Central memory CD4-positive, alpha-beta T cell (primary cell): ENCODE measurements at regions not wholly inside any gene's neighbourhood (a gene's known extent, or its start where the extent isn't known, plus 50 kb on each side); places are given as distances from the start of the nearest gene placed in this dataset.

Source experiments
- DNase-seq: peaks from one replicate; pipeline ENCODE4 v3.0.0; 2022

DNA sequence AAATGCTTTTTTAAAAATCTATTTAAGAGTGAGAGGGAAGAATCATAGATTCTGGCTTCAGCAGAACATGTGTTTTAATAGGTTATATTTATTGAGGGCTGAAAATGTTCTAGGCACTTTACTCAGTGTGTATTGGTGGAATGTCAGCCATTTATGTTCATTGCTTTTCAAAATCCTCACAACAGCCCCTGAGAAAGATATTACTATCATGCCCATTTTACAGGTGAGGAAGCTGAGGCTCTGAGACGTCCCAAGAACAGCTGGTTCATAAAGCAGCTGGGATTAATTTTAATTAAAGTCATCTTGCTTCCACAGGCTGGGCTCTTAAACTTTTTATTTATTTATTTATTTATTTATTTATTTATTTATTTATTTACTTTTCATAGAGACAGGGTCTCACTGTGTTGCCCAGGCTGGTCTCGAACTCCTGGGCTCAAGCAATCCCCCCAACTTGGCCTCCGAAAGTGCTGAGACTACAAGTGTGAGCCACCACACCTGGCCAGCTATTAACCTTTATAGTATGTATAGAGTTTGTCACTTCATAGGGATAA is 364.6 kb downstream of the SHQ1 start:
- DNase-seq: no peak

DNA sequence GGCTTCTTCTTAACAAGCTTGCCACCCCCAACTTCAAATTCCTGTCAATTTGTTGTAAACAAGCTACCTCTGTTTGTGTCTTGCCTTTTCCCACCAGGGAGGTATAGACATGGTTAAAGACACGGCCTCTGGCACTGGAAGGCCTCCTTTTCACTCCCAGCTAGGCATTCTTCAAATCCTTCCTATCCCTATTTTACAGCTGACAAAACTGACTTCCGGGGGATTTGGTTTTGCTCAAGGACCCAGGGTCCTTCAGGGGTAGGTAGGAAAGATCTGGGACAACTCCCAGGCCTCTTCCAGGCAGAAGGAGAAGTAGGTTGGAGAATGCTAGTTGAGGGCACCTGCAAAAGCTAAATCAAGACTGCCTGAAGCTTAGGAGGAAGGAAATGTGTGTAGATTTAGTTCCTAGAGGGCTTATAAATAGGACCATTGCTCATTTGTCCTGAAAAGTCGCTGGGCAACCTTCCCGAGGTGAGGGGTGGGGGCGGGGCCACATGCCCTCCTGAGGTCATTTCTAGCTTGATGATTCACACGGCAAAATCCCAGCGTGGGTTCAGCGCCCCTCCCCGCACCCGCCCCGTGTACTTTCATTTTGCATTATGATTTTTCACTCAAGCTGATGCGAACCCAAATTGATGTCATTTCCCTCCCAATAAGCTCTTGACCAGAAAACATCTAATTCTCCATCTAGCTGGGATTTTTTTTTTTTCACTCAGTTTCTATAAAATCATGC is 365.5 kb downstream of the SHQ1 start:
- no peak for DNase-seq

DNA sequence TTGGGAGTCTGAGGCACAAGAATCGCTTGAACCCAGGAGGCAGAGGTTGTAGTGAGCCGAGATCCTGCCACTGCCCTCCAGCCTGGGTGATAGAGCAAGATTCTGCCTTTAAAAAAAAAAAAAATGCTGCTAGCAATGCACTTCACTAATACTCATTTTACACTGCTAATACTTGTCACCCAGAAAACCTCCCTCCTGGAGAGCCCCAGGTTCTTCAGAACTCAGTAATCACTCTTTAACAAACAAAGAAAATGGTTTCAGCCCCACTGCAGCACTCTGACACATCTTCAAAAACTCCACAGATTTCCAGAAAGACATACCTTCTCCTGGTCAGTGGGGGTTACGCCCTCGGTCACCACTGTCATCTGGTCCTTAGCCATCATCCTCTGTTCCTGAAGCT is 366.7 kb downstream of the SHQ1 start:
- DNase-seq: no peak

DNA sequence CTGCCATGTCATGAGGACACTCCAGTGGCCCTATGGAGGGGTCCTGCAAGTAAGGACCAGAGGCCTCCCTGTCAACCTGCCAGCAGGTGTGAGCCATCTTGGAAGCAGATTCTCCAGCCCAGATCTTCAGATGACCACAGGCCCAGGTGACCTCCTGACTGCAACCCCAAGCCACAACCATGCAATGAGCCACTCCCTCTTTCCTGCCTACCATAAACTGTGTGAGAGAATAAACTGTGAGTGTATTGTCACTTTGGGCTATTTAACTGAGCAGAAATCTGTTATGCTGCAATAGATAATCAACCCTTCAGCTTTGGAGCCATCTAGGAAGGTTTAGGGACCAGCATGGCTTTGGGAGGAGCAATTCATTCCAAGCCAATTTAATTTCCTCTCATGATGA is 367.9 kb downstream of the SHQ1 start:
- no peak for DNase-seq

DNA sequence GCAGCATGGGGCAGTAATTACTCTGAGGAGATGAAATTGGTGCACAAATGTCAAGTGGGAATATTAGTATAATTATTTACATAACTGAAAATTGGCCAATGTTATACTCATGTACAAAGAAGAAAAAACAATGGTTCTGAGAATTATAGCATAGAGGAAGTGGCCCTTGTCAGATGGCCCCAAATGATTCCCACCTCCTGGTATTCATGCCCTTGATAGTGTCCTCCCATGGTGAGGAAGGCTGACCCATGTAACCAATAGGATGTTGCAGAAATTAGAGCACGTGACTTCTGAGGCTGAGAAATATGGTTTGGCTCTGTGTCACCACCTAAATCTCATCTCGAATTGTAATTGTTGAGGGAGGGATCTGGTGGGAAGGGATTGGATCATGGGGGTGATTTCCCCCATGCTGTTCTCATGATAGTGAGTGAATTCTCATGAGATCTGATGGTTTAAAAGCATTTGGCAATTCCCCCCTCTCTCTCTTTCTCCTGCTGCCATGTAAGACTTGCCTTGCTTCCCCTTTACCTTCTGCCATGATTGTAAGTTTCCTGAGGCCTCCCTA is 368.5 kb downstream of the SHQ1 start:
- DNase-seq: no peak

DNA sequence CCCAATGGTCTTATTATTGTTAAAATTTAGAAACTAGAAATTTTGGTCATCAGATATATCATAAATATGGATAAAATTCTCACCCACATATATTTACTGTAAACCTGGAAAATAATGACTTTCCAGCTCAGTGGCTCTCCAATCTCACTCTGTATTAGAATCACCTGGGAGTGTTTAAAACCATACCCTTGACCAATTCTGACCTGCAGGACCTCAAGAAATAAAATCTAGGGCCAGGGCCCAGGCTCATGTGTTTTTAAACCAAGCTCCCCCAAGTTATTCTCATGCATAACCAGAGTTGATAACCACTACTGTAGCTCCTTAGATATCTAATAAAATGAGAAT is 372.1 kb downstream of the SHQ1 start:
- no peak for DNase-seq

DNA sequence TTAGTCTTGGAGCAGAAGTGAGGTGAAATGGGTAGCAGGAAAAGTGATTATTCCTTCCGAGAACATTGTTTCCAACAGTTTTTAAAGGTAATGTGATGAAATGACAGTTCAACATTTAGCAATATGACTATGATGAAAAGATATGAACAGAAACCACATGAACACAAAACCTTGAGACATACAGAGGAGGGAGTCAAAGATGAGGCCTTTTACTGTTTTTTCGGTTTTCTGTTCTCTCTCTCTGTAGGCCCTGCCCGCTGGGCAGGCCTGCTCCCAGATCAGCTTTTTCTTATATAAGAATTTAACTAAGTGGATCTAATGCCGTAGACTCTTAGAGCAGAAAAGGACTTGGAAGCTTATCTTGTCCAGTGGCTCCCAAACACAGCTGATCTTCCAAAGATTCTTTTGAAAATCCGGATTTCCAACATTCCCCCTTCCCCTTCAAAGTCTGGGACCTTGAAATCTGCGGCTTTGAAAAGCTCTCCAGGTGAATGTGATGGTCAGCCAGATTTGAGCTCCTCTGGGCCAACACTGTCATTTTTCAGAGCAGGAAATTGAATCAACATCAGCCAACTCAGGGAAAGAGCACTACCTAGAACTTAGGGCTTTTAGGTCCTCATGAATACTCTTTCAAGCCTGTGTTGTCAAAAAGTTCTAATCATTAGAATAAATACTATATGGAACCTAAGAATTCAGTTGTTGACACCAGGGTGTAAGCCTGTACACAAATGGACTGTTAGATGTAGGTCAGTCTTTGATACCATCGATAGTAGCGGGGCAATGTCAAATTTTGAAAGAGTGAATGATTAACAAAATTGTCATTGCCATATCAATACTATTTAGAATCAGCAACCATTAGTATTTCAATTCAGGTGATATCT is 372.7 kb downstream of the SHQ1 start:
- no peak for DNase-seq

DNA sequence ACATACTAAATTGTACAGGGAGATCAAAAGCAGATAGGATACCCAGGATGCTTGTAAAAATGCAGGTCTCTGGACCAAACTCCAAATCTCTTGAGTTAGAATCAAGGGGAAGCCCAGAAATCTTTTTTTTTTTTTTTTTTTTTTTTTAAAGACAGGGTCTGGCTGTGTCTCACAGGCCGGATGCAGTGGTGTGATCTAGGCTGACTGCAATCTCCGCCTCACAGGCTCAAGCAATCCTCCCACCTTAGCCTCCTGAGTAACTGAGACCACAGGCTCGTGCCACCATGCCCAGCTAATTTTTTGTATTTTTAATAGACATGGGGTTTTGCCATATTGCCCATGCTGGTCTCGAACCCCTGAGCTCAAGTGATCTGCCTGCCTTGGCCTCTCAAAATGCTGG is 373.5 kb downstream of the SHQ1 start:
- DNase-seq: no peak

DNA sequence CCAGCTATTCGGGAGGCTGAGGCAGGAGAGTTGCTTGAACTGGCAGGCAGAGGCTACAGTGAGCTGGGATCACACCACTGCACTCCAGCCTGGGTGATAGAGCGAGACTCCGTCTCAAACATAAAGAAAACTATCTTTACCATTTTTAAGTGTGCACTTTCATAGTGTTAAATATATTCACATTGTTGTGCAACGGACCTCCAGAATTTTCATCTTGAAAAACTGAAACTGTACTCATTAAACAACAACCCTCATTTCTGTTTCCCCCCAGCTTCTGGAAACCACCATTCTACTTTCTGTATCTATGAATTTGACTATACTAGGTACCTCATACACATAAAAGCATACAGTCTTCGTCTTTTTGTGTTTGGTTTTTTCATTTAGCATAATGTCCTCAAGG is 375.1 kb downstream of the SHQ1 start:
- DNase-seq: no peak

DNA sequence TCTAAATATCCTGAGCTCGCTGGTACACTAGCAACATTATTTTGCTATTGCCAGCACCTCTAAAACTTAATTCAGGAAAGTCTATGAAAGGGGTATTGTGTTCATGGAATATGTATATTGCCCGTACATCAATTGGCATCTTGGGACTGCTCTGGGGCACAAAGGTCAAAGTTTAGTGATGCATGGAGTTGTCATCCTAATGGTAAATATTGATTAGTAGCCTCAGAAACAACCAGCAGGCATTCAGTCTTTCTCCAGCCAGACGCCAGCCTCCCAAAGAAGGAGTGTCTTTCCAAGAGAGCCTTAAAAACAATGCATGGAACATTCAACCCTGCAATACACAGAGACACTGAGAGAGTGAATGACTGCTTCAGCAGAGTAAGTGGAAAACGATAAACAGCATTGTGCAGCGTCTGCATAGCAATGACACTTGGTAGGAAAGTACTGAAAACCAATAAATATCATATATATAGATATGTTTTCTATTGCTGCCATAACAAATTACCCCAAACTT is 377.3 kb downstream of the SHQ1 start:
- DNase-seq: no peak

DNA sequence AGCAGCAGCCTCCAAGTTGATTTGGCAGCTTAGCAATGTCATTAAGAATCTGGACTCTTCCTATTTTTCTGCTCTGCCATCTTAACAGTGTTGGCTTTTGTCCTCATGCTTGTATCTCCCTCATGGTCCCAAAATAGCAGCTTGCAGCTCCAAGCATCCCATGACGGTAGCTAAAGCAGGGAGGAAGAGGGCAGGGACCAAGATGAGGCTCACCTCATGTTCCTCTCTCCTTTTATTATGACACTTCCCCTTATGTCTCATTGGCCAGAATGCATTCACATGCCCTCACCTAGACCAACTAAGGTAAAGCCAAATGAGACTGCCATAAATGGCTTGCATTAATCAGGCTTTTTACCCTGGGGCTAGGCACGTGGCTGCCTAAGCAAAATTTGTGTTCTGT is 382.4 kb downstream of the SHQ1 start:
- DNase-seq: no peak

DNA sequence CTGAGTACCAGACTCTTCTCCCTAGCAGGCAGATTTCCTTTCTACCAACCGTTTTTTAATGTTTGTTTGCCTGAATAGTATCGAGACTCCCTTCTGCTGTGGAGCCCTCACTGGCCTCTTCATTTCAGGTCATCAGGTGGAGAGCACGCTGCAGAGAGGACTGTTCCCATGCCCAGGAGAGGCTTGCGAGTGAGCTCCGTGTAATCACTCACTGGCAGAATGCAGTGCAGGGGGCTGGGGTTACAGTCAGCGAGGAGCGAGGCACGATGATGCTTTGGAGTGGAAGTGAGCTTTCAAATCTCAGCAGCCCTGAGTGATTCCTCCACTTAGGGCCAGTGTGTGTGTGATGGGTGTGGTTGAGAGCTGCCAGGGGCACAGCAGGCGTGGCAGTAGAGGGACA is 385.2 kb downstream of the SHQ1 start:
- DNase-seq: no peak

DNA sequence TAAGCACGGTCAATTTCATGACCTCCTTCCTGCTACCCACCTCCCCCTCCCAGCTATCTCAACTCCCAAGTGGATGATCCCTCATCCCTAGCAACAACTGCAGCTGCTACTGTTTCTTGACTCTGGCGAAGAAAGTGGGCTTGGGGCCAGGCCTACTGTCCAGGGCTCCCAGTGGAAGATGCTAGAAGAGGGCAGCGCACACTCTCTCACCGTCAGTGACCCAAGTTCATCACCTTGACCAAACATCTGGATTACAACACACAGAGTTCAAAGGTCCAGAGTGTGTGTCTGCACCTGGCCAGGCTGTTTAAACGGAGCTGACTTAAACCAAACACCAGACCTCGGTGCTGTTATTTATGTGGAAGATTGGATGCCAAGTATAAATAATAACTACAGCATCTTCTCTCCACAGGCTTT is 385.6 kb downstream of the SHQ1 start:
- DNase-seq: no peak

DNA sequence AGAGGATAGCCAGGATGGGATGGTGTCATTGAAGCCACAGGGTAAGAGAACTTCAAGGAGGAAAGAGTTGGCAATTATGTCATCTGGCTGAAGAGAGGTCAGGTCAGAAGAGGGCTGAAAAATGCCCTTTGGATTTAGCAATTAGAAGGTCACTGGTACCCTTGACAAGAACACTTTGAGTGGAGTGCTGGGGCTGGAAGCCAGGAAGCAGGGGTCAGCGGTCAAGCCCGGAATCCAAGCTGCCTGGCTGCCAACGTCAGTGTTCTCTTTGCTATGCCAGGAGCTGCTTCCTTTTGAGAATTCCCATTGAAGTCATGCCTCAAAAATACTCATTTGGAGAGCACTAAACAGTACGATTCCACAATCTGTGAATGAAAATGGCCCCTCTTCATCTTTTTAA is 386.5 kb downstream of the SHQ1 start:
- DNase-seq: no peak

DNA sequence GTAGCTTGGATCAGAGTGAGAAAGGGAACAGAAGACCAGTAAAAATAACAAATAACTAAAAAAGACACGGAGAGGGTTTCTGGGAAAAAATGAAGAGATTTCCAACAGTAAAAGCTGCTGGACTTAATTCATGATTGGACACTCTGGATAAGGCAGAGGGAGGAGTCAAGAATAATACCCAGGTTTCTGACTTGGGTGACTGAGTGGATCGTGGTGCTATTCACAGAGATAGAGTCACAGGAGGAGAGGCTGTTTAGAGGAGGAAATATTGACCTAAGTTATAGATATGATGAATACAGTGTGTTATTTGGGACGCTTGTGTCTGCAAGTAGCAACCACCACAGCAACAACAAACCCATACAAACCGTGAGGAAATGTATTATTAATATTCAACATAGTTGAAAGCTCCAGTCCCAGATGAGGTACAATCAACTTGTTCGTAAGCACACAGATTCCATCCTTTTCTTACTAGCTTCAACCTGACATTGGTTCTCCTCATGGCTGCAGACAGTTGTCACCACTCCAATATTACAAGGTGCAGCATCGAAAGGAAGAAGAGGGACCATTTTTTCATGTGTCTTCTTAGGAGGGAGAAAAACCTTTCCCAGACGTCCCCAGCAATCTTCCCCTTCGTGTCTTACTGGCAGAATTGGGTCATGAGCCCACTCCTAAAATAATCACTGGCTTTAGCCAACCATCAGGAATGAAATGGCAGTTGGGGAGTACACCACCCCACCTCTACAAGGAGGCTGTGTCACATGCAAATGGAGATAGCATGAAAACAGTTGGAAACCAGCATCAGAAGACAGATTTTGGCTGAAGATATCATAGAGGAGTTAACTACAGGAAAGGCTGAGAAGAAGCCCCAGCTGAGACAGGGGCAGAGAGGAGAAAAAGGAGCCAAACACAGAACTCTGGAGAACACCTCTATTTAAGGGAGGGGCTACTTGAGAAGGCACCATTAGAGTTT is 387.8 kb downstream of the SHQ1 start:
- no peak for DNase-seq

DNA sequence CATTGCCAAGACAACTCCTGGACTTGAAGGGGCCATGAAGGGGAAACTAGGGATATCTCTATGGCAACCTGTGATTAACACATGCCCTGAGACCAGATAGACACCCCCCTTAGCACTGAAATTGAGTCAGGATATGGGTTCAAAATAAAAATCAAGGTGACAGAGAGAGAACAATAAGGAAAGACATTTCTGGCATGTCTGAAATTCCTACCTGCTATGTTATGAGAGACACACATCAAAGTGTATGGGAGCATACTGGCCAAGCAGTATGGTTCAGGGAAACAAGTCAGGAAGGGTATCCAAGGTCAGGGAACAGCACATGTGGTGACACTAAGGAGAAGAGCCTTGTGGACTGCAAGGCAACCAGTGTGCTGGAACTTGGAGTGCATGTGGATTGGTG is 388.7 kb downstream of the SHQ1 start:
- no peak for DNase-seq

DNA sequence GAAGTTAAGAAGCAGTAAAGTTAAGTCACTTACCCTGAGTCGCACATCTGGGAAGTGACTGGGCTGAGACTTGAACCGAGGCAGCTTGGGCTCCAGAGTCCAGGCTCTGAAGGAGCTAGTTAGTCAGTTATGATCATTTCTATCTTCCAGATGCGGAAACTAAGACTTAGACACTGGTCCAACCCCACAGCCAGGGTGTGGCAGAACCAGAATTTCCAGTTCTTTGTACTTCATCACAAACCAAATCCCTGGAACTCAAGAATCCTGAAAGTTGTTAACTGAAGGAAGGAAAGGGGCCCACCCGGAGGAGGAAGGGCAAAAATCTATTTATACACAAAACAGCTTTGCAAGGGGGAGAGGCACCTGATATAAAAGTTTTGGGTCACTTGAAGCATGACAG is 389.9 kb downstream of the SHQ1 start:
- no peak for DNase-seq

DNA sequence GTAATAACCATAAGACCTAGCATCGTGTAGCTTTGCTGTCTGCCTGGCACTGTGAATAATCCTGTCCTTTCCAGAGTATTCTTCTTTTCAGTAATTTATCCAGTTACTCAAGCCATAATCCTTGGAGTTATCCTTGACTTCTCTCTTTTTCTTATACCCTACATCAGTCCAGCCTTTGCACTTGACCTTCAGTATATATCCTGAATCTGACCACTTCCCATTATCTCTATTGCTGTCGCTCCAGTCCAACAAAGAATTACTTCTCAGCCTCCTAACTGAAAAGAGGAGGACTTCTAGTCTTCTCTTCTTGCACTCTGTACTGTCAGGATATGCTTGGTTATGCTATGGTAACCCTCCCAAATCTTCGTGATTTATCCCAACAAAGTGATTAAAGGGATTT is 393.8 kb downstream of the SHQ1 start:
- no peak for DNase-seq

DNA sequence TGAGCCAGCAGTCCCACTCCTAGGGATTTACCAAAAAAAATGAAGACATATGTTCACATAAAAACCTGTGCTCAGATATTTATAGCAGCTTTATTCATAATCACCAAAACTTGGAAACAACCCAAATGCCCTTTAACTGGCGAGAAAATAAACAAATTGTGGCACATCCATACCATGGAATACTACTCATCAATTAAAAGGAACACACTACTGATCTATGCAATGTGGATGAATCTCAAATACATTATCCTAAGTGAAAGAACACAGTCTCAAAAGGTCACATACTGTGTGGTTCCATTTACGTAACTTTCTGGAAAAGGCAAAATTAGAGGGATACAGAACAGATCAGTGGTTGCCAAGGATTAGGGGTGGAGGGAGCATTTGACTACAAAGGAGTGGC is 394.5 kb downstream of the SHQ1 start:
- DNase-seq: no peak

DNA sequence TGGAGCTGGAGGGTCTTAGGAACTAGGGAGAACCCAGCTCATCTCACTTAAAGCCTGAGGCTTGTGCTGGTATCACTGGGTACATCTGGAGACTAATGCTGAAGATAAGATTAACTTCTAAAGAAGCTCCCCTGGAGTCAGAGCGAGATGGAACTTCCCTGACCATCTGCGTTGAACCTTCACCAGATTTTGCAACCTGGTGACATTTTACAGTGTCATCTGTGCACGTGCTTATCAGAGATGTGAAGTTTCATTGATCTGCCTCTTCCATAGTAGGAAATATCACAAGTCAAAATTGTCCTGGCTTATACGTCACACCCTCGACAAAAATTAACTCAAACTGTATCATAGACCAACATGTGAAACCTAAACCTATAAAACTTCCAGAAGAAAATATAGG is 395.5 kb downstream of the SHQ1 start:
- no peak for DNase-seq

DNA sequence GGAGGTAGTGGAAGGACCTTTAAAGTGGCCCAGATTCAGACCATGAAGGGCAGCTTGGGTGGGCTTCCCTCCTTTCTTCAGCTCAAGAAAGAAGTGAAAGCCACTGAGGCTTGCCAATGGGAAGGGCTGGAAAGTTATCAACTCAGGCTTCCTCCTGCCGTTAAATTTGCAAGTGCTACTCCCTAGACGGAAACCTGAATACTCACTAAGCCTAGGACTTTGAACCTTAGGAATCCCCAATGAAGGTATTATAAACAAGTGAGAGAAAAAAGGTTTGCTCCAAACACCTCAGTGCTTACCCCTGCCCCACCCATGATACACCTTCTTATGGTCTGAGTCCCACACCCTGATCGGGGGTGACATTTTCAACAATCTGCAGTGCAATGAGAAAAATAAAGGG is 396.4 kb downstream of the SHQ1 start:
- DNase-seq: no peak

DNA sequence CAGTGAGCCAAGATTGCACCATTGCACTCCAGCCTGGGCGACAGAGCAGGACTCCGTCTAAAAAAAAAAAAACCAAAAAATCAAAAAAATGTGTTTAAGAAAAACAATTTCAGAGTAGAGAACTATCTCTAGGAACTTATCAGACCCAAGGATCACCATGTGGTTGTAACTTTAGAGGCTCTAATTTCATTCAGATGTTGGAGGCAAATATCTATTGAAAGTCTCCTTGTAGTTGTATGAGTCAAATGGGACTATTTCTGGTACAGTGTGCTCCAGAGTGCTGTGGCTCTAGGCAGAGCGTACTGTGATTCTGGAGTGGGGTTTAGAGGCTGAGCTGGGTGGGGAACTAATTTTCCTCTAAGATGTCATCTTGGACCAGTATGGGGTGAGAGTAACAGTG is 398.7 kb downstream of the SHQ1 start:
- DNase-seq: no peak
